GM19351 (cell line): ENCODE measurements at regions not wholly inside any gene's neighbourhood (a gene's known extent, or its start where the extent isn't known, plus 50 kb on each side); places are given as distances from the start of the nearest gene placed in this dataset.
A peak's percentile ranks its signal among the peaks of the same experiment; 100 is the strongest.

Experiments
- ATAC-seq: cut with Tn5 transposase; IDR thresholded peaks from one replicate; pipeline ENCODE4 v1.9.1; 2021; ENCODE audit warnings: mild to moderate bottlenecking, moderate library complexity; ENCODE audit not compliant: unreplicated experiment

GRCh38 chr4:53821179-53821851, 230.0 kb upstream of the LNX1 start:
- ATAC-seq, result no peak

GRCh38 chr4:53818104-53818503, 226.8 kb upstream of the LNX1 start:
- no peak for ATAC-seq

GRCh38 chr4:53816561-53816960, 225.3 kb upstream of the LNX1 start:
- no peak for ATAC-seq

- ATAC-seq, result no peak
These were observed 224.0 kb upstream of the LNX1 start for GRCh38 chr4:53815281-53815680.

- no peak for ATAC-seq
These were observed 222.7 kb upstream of the LNX1 start for GRCh38 chr4:53813998-53814397.

GRCh38 chr4:53810643-53811042, 219.4 kb upstream of the LNX1 start:
- no peak for ATAC-seq

GRCh38 chr4:53809816-53810215, 218.5 kb upstream of the LNX1 start:
- no peak for ATAC-seq

- ATAC-seq, result no peak
These were observed 214.0 kb upstream of the LNX1 start for GRCh38 chr4:53805291-53805690.

- ATAC-seq, result peak; percentile 95
These were observed 213.4 kb upstream of the LNX1 start for GRCh38 chr4:53804719-53805118.

- ATAC-seq, result no peak
These were observed 211.2 kb upstream of the LNX1 start for GRCh38 chr4:53802500-53802899.

- no peak for ATAC-seq
These were observed 210.1 kb upstream of the LNX1 start for GRCh38 chr4:53801373-53801772.

- ATAC-seq, result no peak
These were observed 209.5 kb upstream of the LNX1 start for GRCh38 chr4:53800741-53801140.

- no peak for ATAC-seq
These were observed 201.8 kb upstream of the LNX1 start for GRCh38 chr4:53793096-53793495.

GRCh38 chr4:53790286-53790685, 199.0 kb upstream of the LNX1 start:
- no peak for ATAC-seq

- ATAC-seq, result no peak
These were observed 197.3 kb upstream of the LNX1 start for GRCh38 chr4:53788621-53789020.

- no peak for ATAC-seq
These were observed 196.7 kb upstream of the LNX1 start for GRCh38 chr4:53788011-53788410.

GRCh38 chr4:53786632-53787031, 195.3 kb upstream of the LNX1 start:
- ATAC-seq, result no peak

- ATAC-seq, result no peak
These were observed 194.7 kb upstream of the LNX1 start for GRCh38 chr4:53785996-53786395.

GRCh38 chr4:53784112-53784511, 192.8 kb upstream of the LNX1 start:
- no peak for ATAC-seq

- no peak for ATAC-seq
These were observed 192.0 kb upstream of the LNX1 start for GRCh38 chr4:53783208-53783859.

- ATAC-seq, result no peak
These were observed 191.2 kb upstream of the LNX1 start for GRCh38 chr4:53782458-53782845.

- no peak for ATAC-seq
These were observed 190.6 kb upstream of the LNX1 start for GRCh38 chr4:53781629-53782457.
